Mesothelial cell of epicardium (in vitro differentiated cells): ENCODE measurements at regions not wholly inside any gene's neighbourhood (a gene's known extent, or its start where the extent isn't known, plus 50 kb on each side); places are given as distances from the start of the nearest gene placed in this dataset.

Experiments
- DNase-seq, 2 experiments: peaks; one replicate each; pipeline ENCODE4 v3.0.0; 2021; ENCODE audit warnings: low spot score in 2 of 2; ENCODE audit not compliant: unreplicated experiment in 2 of 2
- H3K27ac Mint-ChIP-seq: 2 replicates; pipeline ENCODE4 v1.8.0; 2021; ENCODE audit warnings: mixed read lengths
- H3K27me3 Mint-ChIP-seq: 2 replicates; pipeline ENCODE4 v1.8.0; 2021; ENCODE audit warnings: low read depth, mixed read lengths
- H3K36me3 Mint-ChIP-seq: 2 replicates; pipeline ENCODE4 v1.8.0; 2021; ENCODE audit warnings: mixed read lengths
- H3K4me1 Mint-ChIP-seq: 2 replicates; pipeline ENCODE4 v1.8.0; 2021; ENCODE audit warnings: mixed read lengths
- H3K4me3 Mint-ChIP-seq: 2 replicates; pipeline ENCODE4 v1.8.0; 2021; ENCODE audit warnings: mild to moderate bottlenecking, moderate library complexity, mixed read lengths
- H3K9me3 Mint-ChIP-seq: 2 replicates; pipeline ENCODE4 v1.8.0; 2021; ENCODE audit warnings: mixed read lengths
- TF ChIP-seq, protein P1 (sequence below): fragments of 200-600 bp; sonication (generic); IDR thresholded peaks from one replicate; pipeline ENCODE4 v1.5.0; 2021; ENCODE audit warnings: antibody characterized with exemption; ENCODE audit not compliant: unreplicated experiment

DNA sequence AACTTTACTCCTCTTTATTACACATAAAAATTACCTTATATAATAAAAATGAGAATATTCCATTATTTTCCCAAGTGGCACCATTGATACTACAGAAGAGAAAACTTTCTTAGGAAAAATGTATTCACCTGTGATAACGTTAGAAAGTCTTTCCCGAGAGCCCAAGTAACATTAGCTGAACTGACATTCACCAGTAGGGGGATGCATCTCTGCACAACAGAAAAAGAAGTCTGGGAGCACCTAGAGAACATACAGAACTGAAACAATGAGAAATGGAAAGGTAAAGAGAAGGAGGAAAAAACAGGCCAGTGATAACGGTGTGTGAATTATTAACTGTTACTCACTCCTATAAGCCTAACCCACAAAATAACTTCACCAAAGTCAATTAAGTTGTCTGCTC lies 423.3 kb downstream of the CENPC start:
- Mint-ChIP-seq H3K27ac (no peak overlapping the region), H3K36me3 (no peaks in the 10 kb centered on the region), H3K27me3 (no peaks in the 10 kb centered on the region), H3K4me1 (peaks cover 24% of the 10 kb centered on the region), H3K4me3 (no peak overlapping the region), H3K9me3 (peaks cover 11% of the 10 kb centered on the region)
- TF ChIP-seq, protein P1, sequence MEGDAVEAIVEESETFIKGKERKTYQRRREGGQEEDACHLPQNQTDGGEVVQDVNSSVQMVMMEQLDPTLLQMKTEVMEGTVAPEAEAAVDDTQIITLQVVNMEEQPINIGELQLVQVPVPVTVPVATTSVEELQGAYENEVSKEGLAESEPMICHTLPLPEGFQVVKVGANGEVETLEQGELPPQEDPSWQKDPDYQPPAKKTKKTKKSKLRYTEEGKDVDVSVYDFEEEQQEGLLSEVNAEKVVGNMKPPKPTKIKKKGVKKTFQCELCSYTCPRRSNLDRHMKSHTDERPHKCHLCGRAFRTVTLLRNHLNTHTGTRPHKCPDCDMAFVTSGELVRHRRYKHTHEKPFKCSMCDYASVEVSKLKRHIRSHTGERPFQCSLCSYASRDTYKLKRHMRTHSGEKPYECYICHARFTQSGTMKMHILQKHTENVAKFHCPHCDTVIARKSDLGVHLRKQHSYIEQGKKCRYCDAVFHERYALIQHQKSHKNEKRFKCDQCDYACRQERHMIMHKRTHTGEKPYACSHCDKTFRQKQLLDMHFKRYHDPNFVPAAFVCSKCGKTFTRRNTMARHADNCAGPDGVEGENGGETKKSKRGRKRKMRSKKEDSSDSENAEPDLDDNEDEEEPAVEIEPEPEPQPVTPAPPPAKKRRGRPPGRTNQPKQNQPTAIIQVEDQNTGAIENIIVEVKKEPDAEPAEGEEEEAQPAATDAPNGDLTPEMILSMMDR = peak; percentile 49
- no peak for DNase-seq

DNA sequence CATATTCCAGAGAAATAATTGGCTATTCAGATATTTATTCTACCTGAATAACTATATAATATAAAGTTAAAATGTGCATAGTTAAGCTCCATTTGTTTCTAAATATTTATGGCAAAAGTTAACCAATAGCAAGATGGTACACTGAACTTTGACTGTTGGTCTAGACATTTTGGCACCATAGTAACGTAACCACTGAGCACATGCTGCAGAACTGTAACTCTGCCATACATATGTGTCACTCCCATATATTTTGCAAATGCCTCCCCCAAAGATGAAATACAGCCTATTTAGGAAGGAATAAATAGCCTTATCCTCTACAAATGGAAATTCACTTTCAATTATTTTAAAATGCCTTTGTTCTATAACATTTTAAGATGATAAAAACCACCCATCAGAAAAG lies 424.9 kb downstream of the CENPC start:
- DNase-seq = no peak
- Mint-ChIP-seq H3K27me3 (peaks cover 3% of the 10 kb centered on the region), H3K9me3 (peaks cover 11% of the 10 kb centered on the region), H3K4me1 (peaks cover 24% of the 10 kb centered on the region), H3K4me3 (no peak overlapping the region), H3K27ac (peak overlapping the region; percentile 28), H3K36me3 (no peaks in the 10 kb centered on the region)
- TF ChIP-seq, protein P1 = no peak

DNA sequence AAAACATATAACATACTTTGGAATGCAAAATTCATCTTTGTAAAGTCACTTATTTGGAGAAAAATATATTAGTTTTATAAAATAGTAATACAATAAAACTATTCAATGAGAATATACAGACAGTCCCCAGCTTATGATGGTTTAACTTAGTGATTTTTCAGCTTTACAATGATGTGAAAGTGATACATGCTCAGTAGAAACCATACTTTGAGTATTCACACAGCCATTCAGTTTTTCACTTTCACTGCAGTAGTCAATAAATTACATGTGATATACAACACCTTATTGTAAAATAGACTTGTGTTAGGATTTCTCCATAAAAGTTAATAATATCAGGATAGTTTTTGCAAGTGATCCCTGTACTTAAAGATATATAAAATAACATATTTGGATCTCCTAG lies 436.0 kb downstream of the CENPC start:
- TF ChIP-seq, protein P1 = no peak
- Mint-ChIP-seq H3K9me3 (peaks cover 7% of the 10 kb centered on the region), H3K4me1 (peaks cover under 1% of the 10 kb centered on the region), H3K27ac (no peak overlapping the region), H3K36me3 (no peaks in the 10 kb centered on the region), H3K4me3 (no peak overlapping the region), H3K27me3 (peaks cover 18% of the 10 kb centered on the region)
- DNase-seq = no peak

DNA sequence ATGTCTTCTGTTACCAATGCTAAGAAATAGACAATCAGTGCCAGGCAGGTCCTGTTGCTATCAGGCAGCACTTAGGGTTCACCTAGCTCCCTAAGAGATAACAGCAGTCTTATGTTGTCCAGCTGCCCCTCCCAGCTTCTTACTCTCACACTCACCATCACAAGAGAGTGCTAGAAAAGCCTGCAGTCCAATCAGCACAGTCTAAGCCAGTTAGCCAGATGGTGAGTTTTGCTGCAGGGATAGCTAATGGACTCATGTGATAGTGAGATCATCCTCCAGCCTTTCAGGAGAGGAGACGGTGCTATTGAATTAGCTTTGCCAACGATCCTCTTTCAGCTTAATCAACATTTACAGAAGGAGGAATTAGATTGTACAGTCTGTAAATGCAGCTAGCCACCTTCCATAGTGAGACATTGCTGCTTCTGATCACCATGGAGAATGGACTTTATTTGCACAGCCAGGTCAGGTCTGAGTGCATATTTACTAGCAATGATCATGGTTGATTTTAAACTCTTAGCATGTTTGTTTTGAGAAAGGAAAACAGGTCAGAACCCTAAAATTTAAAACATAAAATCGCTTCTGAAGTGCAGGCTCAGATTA lies 438.3 kb downstream of the CENPC start:
- peaks cover 3% of the 10 kb centered on the region for H3K4me1 Mint-ChIP-seq
- H3K36me3 Mint-ChIP-seq = no peaks in the 10 kb centered on the region
- no peak overlapping the region for H3K4me3 Mint-ChIP-seq
- no peaks in the 10 kb centered on the region for H3K9me3 Mint-ChIP-seq
- H3K27ac Mint-ChIP-seq = no peak overlapping the region
- no peak for DNase-seq
- H3K27me3 Mint-ChIP-seq = peaks cover 8% of the 10 kb centered on the region
- TF ChIP-seq, protein P1 = no peak

DNA sequence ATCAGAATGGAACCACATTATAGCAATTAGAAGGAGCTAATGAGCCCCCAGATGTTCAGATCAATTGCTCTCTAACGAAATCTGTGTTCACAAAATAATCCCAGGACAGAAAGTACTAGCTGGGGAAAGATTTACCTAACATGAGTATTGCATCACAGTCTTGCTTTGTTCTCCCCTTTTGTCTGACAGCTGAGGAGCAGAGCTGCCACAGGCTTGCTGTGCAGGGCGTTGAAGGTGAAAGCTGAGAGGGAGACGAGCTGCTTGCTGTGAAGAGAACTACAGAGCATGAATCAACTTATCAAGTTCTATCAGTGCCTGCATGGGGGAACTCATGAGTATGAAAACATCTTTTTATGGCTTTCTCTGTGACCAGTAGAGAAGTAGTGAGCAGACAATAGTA lies 441.2 kb downstream of the CENPC start:
- DNase-seq = no peak
- Mint-ChIP-seq H3K4me3 (no peak overlapping the region), H3K4me1 (peaks cover 3% of the 10 kb centered on the region), H3K36me3 (no peaks in the 10 kb centered on the region), H3K9me3 (no peaks in the 10 kb centered on the region), H3K27me3 (no peaks in the 10 kb centered on the region), H3K27ac (no peak overlapping the region)
- TF ChIP-seq, protein P1 = no peak
